ENCODE measurements at regions not wholly inside any gene's neighbourhood (a gene's known extent, or its start where the extent isn't known, plus 50 kb on each side); places are given as distances from the start of the nearest gene placed in this dataset.

DNA sequence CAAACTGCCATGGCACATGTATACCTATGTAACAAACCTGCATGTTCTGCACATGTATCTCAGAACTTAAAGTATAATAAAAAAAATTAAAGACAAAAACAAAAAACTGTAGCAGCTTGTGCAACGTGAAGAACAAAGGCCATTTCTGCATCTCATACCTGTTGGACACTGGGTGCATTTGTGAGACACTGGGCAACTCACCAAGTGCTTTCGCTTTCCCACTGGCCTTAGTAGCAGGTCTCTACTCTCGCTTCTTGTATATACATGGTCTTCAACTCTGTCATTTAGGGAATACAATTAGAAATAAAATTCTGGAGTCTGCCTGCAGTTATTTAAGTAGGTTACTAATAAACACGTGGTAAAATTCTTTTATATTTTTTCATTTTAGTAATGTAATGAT, 423.8 kb downstream of the CBLN4 start:
- no peak overlapping the region for H3K27ac ChIP-seq
- TF ChIP-seq CTCF (IDR thresholded peaks at IDR 0.05) (no peak), ZFX (IDR thresholded peaks at IDR 0.05; ENCODE audit: borderline replicate concordance) (no peak)

GRCh38 chr20:55580475-55580874, 424.8 kb downstream of the CBLN4 start:
- TF ChIP-seq CTCF (IDR thresholded peaks at IDR 0.05) = no peak

GRCh38 chr20:55579802-55580201, 425.5 kb downstream of the CBLN4 start:
- no peak overlapping the region for H3K27ac ChIP-seq
- TF ChIP-seq ZFX (IDR thresholded peaks at IDR 0.05; ENCODE audit: borderline replicate concordance) = no peak
- no peak for TF ChIP-seq CTCF (IDR thresholded peaks at IDR 0.05)

More at GRCh38 chr20:55580475-55580874, 424.8 kb downstream of the CBLN4 start:
- H3K27ac ChIP-seq = no peak overlapping the region

DNA sequence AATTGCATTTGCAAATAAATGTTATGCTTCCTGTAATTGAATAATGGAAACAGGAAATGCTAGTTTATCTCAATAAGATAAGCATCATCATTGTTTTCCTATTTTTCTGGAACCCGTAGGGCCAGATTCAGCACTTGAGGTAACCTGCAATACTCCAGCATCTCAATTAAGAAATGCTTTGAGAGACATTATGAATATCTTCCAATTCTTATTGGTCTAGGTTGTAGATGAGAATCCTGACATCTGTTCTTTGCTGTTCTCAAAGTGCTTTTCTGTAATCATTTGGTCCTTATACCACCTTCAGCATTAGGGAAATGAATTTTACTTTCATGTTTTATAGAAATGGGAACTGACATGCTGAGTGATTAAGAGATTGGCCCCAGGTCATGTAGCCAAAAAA, 428.3 kb downstream of the CBLN4 start:
- no peak overlapping the region for H3K27ac ChIP-seq
- TF ChIP-seq CTCF (IDR thresholded peaks at IDR 0.05) = no peak

DNA sequence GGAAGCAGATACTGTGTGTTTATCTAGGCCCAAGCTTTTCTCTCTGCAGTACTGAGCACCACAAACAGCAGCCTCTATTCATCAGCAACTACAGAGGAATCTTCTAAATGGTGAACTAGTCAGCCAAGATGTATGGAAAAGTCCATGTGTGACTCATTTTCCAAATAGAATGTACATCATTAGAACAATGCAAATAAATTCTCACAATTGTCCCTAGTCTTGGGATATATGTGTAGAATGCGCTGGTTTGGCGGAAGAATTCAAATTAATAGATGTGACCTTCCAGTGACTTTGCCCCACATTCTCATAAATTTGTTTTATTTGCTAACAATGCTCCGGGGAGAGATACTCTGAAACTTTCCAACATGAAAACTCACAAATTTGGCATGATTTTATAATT, 436.2 kb downstream of the CBLN4 start:
- H3K27ac ChIP-seq = no peak overlapping the region
- TF ChIP-seq CTCF (IDR thresholded peaks at IDR 0.05) (no peak), ZFX (IDR thresholded peaks at IDR 0.05; ENCODE audit: borderline replicate concordance) (no peak)

GRCh38 chr20:55567826-55568225, 437.5 kb downstream of the CBLN4 start:
- H3K27ac ChIP-seq = no peak overlapping the region
- TF ChIP-seq ZFX (IDR thresholded peaks at IDR 0.05; ENCODE audit: borderline replicate concordance) = no peak
- no peak for TF ChIP-seq CTCF (IDR thresholded peaks at IDR 0.05)

GRCh38 chr20:55565096-55565773, 440.1 kb downstream of the CBLN4 start:
- H3K27ac ChIP-seq = no peak overlapping the region
- TF ChIP-seq CTCF (IDR thresholded peaks at IDR 0.05) = no peak
- no peak for TF ChIP-seq ZFX (IDR thresholded peaks at IDR 0.05; ENCODE audit: borderline replicate concordance)
